HG03460 (cell line): ENCODE measurements at regions not wholly inside any gene's neighbourhood (a gene's known extent, or its start where the extent isn't known, plus 50 kb on each side); places are given as distances from the start of the nearest gene placed in this dataset.
A peak's percentile ranks its signal among the peaks of the same experiment; 100 is the strongest.

Source experiments
- ATAC-seq: cut with Tn5 transposase; IDR thresholded peaks from one replicate; pipeline ENCODE4 v1.9.1; 2021; ENCODE audit not compliant: unreplicated experiment

DNA sequence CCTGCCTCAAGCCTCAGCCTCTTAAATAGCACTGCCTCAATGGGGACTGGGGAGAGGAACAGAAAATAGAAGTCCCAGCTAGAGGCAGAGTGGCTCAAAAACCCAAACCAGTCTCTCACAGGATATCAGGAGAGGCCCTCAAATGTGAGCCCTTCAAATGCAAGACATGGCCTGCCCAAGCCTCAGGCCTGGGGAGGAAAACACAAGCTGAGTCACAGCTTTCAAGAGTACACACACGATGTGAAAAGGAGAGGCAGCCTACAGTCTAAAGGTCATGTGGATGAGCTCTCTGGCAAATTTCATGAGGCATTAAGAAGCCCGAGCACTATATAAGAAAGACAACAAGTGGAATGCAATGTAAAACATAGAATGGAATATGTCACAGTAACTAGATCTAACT lies 316.6 kb upstream of the MEX3C start:
- no peak for ATAC-seq

- no peak for ATAC-seq
Measured at GRCh38 chr18:51516478-51517038, 319.1 kb upstream of the MEX3C start.

- no peak for ATAC-seq
Measured at GRCh38 chr18:51519571-51519970, 322.1 kb upstream of the MEX3C start.

DNA sequence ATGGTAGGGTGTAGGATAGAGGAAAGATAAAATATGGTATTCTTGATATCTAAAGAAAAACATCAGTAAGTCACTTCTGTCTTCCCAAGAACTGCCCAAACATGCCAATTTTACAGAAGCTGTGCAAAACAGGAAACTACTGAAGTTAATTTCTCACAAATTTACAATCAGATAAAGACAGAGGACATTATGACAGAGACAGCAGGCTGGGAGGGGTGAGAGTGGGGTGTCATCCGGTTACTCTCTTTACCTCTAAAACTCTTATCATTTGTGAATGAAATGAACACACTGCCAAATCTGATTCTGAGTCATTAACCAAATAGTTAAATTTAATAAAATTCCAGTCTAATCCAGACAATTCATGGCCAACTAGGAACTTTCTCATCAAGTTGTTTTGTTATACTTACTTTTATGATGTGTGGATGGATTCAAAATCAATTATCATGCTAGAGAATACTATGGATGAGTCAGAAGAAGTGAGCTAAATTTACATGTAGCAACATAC lies 323.2 kb upstream of the MEX3C start:
- ATAC-seq, result no peak

- no peak for ATAC-seq
Measured at GRCh38 chr18:51522338-51522737, 324.9 kb upstream of the MEX3C start.

DNA sequence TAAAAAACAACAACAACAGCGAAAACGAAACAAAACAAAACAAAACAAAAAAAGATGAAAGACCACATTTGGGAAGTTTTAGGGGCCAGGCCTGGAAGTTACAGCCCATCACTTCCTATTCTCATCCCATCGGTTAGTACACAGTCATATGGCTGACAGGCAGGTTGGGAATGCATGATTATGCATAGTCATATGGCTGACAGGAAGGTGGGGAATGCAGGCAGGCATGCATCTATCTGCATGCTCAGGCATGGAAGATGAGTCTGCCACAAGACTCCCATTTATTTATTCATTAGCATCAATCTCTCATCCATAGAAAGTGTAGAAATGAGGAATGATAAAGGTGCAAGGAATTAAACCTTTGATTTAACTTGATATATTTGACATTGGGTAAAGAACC lies 325.3 kb upstream of the MEX3C start:
- no peak for ATAC-seq

DNA sequence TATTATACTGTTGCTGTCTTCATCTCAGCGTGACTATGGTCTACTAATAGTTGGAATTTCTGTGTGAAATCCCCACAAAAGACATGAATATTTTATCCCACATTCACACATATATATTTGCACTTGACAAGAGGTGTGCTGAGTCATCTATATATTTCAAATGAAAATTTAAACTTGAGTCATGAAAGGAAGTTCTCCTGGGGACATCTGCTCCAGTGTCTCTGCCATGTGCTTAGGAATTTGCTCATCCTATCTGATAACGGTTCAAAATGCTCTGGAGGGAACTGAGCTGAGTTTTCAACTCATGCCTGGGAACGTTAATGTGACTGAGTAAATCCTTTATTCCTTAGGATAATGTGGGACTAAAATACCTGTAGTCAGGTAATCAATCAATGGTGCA lies 326.2 kb upstream of the MEX3C start:
- no peak for ATAC-seq

DNA sequence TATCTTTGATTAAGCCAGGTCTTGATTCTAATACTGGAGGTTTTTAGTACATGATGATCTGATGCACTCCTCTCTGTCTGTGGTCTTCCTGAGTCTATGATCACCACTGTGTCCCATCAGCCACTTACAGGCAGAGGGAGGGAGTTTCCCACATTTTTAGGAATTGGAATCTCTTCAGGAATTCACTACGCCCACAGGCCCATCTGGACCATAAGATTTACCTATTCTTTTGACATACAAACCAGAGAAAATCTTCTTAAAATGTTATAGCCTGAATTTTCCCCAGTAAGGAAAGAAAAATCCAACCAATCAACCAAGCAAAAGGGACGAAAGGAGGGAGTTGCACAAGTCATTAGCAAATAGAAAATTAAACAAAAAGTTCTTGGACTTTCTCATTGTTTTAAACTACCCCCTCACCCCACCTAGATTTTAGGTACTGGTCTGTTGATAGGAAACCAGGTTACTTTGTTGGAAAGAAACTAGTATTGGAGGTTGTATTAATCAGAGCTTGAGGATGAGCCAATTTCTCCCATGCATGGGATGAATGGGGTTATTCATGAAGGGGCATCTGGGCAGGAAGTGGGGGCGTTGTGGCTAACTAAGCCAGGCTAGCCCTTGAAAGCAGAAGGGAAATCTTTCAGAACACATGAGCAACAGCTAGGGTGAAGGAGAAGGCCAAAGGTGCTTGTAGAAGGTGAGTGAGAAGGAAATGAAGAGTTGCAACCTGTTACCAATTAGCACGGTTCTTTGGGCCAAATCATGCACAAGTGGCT lies 328.2 kb upstream of the MEX3C start:
- no peak for ATAC-seq

GRCh38 chr18:51527826-51528225 lies 330.3 kb upstream of the MEX3C start:
- no peak for ATAC-seq

GRCh38 chr18:51531501-51531900 lies 334.0 kb upstream of the MEX3C start:
- no peak for ATAC-seq

GRCh38 chr18:51537487-51537886 lies 340.0 kb upstream of the MEX3C start:
- peak; percentile 71 for ATAC-seq

DNA sequence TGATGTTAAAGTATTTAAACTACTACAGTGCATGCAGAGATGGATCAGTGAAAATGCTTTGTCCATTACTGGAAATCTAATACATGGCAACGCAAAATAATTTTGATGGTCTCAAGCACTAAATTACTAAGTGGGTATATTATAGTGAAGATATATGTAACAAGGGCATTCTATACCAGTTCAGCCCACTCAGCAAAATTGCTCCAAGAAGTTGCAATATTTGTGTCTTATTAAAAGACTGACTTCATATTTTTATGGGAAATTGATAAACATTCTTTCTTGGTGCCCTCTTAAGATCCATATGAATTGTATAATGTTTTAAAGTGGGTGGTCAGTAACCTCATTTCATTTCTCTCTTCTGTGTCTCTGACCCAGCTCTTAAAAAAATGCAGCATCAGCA lies 343.1 kb upstream of the MEX3C start:
- ATAC-seq, result no peak

DNA sequence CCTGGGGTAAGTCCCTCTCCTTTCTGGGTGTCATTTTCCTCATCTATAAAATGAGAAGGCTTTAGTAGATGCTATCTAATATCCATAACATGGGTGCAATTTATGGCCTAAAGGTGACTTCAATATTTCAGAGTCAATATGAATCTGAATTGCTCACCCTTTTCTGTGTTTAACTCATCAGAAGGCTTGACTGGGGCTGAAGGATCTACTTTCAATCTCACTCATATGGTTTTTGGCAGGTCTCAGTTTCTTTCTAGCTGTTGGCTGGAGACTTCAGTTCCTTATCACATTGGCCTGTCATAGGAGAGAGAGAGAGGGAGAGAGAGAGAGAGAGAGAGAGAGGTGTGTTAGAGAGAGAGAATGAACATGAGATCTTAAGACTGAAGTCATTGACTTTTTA lies 343.7 kb upstream of the MEX3C start:
- ATAC-seq, result no peak

DNA sequence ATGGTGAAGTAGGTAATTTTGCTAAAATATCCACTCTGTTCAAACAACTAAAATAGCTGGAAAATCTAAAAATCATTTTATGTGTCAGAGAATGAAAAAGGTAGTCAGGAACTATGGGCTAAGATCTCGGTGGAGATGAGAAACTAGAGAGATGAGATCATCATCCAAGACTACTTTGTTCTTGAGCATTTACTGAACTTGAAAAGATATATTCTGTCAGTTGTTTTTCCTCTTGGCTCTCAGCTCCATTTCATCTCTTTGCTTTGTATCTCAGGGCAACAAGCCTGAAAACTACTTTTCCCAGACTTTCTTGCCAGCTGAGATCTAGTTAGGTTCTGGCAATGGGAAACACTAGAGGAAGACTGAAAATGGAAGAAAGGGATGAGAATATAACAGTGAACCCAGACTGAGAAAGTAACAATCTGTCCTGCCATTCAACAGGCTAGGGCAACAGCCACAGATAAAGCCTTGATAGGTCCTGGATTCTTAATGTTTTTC lies 346.2 kb upstream of the MEX3C start:
- ATAC-seq, result no peak

GRCh38 chr18:51545446-51545845 lies 348.0 kb upstream of the MEX3C start:
- ATAC-seq, result no peak

DNA sequence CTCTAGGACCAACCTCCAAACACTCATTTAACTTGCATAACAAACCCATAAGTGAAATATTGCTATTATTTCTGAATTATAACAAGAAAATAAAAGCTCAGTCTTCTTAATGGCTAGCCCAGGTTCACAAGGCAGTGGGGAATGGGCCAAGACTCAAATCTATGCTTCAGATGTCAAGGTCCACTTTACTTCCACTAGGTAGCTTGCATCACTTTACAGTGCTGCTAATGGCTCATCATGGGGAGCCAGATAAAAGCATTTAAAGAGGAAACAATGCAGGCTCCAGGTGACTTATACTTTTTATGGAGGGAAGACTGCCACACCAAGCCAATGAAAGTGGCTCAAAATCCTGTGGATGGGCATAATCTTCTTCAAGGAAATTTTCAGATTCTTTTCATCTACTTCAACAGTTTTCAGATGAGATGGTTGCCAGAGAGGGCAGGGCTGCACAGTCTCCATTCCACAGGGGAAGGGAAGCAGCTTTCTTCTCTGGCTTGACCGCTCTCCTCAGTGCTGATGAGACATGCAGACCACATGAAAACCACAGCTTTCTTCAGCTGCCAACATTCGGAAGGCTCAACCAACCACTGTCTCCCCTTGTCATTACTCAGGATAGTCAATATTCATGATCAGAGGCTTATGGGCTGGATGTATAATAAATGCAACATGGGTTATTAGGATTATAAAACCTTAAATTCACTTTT lies 361.9 kb upstream of the MEX3C start:
- ATAC-seq, result no peak

DNA sequence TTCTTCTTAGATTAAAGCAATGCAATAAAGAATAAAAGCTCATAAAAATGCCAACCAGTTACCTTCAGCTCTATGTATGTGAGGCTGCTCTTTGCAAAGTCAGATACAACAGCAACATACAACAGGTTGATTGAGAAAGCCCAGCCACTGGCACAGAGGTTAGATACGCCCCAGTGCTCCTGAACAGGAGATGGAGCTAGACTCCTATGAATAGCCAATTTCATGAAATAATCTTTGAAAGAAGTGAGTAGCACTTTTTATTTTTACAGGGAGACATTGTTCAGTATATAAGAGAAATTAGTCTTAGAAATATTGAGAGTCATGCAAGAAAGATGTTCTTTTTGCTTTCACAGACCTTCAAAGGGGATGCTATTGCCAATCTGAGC lies 362.4 kb upstream of the MEX3C start:
- ATAC-seq, result no peak

DNA sequence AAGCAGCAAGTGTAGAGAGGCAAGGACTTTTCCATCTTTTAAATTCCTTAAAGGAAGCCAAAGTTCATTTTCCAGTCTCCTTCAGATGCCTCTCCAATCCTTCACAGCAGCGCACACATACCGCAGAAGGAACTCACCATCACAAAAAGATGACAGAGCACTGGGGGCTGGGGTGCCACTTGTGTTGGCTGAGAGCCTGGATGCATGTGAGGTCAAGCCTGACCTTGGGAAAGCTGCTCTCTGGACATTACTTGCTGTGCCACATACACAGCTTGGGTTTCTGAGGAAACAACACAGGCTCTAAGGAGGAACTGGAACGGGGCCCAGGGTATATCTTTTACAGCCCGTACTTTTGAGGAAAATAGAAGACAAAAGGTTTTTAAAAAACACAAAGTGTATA lies 364.3 kb upstream of the MEX3C start:
- no peak for ATAC-seq

- no peak for ATAC-seq
Measured at GRCh38 chr18:51562866-51563265, 365.4 kb upstream of the MEX3C start.

- no peak for ATAC-seq
Measured at GRCh38 chr18:51563396-51563795, 365.9 kb upstream of the MEX3C start.

GRCh38 chr18:51568151-51568550 lies 370.7 kb upstream of the MEX3C start:
- no peak for ATAC-seq

- ATAC-seq, result no peak
Measured at GRCh38 chr18:51569153-51569552, 371.7 kb upstream of the MEX3C start.
